Ishikawa (cell line): ENCODE measurements at regions not wholly inside any gene's neighbourhood (a gene's known extent, or its start where the extent isn't known, plus 50 kb on each side); places are given as distances from the start of the nearest gene placed in this dataset.

Source experiments
- CEBPB ChIP-seq: IDR thresholded peaks from 2 replicates; pipeline ENCODE4 v1.6.1; 2012
- CREB1 ChIP-seq: IDR thresholded peaks from 2 replicates; pipeline ENCODE4 v1.6.1; 2012; ENCODE audit warnings: low read depth
- EGR1 ChIP-seq: IDR thresholded peaks from 2 replicates; pipeline ENCODE4 v1.6.1; 2012
- EP300 ChIP-seq: IDR thresholded peaks from 2 replicates; pipeline ENCODE4 v1.6.1; 2012; ENCODE audit warnings: borderline replicate concordance
- FOXM1 ChIP-seq: IDR thresholded peaks from 2 replicates; pipeline ENCODE4 v1.6.1; 2012; ENCODE audit warnings: low read depth, borderline replicate concordance
- MAX ChIP-seq: IDR thresholded peaks from 2 replicates; pipeline ENCODE4 v1.6.1; 2012
- NFIC ChIP-seq: IDR thresholded peaks from 2 replicates; pipeline ENCODE4 v1.6.1; 2012
- RAD21 ChIP-seq: IDR thresholded peaks from 2 replicates; pipeline ENCODE4 v1.6.1; 2012; ENCODE audit warnings: low read depth
- REST ChIP-seq: IDR thresholded peaks from 2 replicates; pipeline ENCODE4 v1.6.1; 2012; ENCODE audit warnings: low read depth, mild to moderate bottlenecking
- TAF1 ChIP-seq: IDR thresholded peaks from 2 replicates; pipeline ENCODE4 v1.6.1; 2012; ENCODE audit warnings: low read depth, mild to moderate bottlenecking
- TCF12 ChIP-seq: IDR thresholded peaks from 2 replicates; pipeline ENCODE4 v1.6.1; 2012; ENCODE audit warnings: low read depth
- TEAD4 ChIP-seq: IDR thresholded peaks from 2 replicates; pipeline ENCODE4 v1.6.1; 2012
- USF1 ChIP-seq: IDR thresholded peaks from 2 replicates; pipeline ENCODE4 v1.6.1; 2012
- YY1 ChIP-seq: IDR thresholded peaks from 2 replicates; pipeline ENCODE4 v1.6.1; 2012; ENCODE audit warnings: low read depth
- ZBTB7A ChIP-seq: IDR thresholded peaks from 2 replicates; pipeline ENCODE4 v1.6.1; 2012; ENCODE audit warnings: low read depth

- TF ChIP-seq TEAD4 (no peak), CREB1 (no peak), TCF12 (no peak), REST (no peak), CEBPB (no peak), EP300 (no peak), NFIC (no peak), USF1 (no peak), RAD21 (no peak), FOXM1 (no peak)
These were observed 113.1 kb upstream of the IGFBP3 start for GRCh38 chr7:46034056-46034768.

- TF ChIP-seq FOXM1 (no peak), MAX (no peak), ZBTB7A (no peak), EP300 (no peak), RAD21 (no peak), TAF1 (no peak), CEBPB (no peak), EGR1 (no peak), NFIC (no peak)
These were observed 112.5 kb upstream of the IGFBP3 start for GRCh38 chr7:46033592-46033991.

GRCh38 chr7:46032942-46033341 is 111.9 kb upstream of the IGFBP3 start:
- TF ChIP-seq YY1: no peak
- TF ChIP-seq EGR1: no peak
- TF ChIP-seq TCF12: no peak
- TF ChIP-seq CREB1: no peak
- TF ChIP-seq RAD21: no peak

GRCh38 chr7:46032353-46032752 is 111.3 kb upstream of the IGFBP3 start:
- TF ChIP-seq TEAD4: no peak
- TF ChIP-seq YY1: no peak
- no peak for TF ChIP-seq FOXM1
- no peak for TF ChIP-seq CEBPB
- no peak for TF ChIP-seq REST
- no peak for TF ChIP-seq EGR1
- TF ChIP-seq MAX: no peak
- no peak for TF ChIP-seq RAD21
- TF ChIP-seq EP300: no peak
- TF ChIP-seq ZBTB7A: no peak
- no peak for TF ChIP-seq TAF1
- no peak for TF ChIP-seq CREB1

- TF ChIP-seq TEAD4 (no peak), REST (no peak), TCF12 (no peak), MAX (no peak), TAF1 (no peak), CEBPB (no peak), YY1 (no peak), ZBTB7A (no peak), NFIC (no peak), USF1 (no peak), FOXM1 (no peak), RAD21 (no peak), CREB1 (no peak), EP300 (no peak), EGR1 (no peak)
These were observed 108.1 kb upstream of the IGFBP3 start for GRCh38 chr7:46029111-46029704.
